ENCODE measurements at regions not wholly inside any gene's neighbourhood (a gene's known extent, or its start where the extent isn't known, plus 50 kb on each side); places are given as distances from the start of the nearest gene placed in this dataset.

DNA sequence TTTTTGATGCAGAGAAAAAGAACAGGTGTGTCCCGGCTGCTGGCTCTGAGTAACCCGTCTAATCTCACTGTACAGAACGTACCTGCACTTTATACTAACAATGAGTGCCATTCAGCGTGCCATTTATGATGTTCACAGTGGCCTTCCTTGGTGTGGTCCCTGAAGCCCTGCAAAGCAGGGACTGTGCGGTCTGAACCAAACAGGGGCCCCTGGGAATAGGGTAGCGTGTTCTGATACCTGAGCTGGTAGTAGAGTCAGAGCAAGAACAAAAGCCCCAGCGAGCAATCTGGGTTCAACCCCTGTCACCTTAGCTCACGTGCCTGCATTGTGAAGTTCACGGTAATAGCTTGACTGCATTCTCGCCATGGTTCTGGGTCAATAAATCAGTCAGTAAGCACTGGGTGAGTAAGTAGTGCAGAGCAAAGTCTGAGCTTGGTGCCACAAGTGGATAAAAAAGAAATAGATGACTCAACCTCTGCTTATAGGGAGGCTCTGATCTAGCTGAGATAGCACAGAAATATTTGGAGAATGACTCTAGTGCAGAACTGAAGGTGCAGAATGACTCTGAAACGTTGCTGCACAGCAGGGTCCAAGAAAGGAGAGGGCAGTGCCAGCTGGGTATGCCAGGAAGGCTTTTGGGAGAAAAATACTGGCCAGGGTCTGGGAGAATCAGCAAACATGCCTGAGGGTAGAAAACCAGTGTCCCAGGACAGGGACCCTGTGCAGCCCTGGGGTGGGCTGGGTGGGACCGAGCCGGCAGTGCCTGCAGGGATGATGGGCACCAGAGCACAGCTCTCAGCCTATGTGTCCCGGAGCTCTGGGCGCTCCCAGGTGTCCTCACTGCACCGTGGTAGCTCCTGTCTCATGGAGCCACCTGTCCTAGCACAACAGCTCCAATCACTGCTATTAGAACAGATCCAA, 125.9 kb downstream of the RHOU start:
- TF ChIP-seq, protein P1, sequence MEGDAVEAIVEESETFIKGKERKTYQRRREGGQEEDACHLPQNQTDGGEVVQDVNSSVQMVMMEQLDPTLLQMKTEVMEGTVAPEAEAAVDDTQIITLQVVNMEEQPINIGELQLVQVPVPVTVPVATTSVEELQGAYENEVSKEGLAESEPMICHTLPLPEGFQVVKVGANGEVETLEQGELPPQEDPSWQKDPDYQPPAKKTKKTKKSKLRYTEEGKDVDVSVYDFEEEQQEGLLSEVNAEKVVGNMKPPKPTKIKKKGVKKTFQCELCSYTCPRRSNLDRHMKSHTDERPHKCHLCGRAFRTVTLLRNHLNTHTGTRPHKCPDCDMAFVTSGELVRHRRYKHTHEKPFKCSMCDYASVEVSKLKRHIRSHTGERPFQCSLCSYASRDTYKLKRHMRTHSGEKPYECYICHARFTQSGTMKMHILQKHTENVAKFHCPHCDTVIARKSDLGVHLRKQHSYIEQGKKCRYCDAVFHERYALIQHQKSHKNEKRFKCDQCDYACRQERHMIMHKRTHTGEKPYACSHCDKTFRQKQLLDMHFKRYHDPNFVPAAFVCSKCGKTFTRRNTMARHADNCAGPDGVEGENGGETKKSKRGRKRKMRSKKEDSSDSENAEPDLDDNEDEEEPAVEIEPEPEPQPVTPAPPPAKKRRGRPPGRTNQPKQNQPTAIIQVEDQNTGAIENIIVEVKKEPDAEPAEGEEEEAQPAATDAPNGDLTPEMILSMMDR (IDR thresholded peaks at IDR 0.05; ENCODE audit: insufficient read depth, low read depth, low read length), result no peak
- DNase-seq (ENCODE audit: low read depth), result peak; percentile 74
- H3K4me3 ChIP-seq (ENCODE audit: low read depth, low read length), result no peak overlapping the region

DNA sequence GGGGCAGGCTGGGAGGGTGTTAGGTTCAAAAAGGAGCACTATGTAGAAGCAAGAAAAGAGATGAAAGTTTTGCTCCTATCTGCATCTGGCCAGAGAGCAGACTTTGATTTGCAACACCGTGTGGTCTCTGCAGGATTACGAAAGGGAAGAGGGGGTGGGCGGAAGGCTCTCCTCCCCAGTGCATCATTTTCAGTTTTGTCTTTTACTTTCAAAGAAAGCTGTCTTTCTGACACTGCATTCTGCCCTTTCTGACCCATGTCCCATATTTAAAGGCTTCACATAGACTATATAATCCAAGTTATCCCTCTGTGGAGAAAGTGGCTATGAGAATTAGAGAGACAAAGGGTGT, 126.5 kb downstream of the RHOU start:
- peak; percentile 47 for DNase-seq (ENCODE audit: low read depth)
- TF ChIP-seq, protein P1 (IDR thresholded peaks at IDR 0.05; ENCODE audit: insufficient read depth, low read depth, low read length), result no peak
- H3K4me3 ChIP-seq (ENCODE audit: low read depth, low read length), result no peak overlapping the region

DNA sequence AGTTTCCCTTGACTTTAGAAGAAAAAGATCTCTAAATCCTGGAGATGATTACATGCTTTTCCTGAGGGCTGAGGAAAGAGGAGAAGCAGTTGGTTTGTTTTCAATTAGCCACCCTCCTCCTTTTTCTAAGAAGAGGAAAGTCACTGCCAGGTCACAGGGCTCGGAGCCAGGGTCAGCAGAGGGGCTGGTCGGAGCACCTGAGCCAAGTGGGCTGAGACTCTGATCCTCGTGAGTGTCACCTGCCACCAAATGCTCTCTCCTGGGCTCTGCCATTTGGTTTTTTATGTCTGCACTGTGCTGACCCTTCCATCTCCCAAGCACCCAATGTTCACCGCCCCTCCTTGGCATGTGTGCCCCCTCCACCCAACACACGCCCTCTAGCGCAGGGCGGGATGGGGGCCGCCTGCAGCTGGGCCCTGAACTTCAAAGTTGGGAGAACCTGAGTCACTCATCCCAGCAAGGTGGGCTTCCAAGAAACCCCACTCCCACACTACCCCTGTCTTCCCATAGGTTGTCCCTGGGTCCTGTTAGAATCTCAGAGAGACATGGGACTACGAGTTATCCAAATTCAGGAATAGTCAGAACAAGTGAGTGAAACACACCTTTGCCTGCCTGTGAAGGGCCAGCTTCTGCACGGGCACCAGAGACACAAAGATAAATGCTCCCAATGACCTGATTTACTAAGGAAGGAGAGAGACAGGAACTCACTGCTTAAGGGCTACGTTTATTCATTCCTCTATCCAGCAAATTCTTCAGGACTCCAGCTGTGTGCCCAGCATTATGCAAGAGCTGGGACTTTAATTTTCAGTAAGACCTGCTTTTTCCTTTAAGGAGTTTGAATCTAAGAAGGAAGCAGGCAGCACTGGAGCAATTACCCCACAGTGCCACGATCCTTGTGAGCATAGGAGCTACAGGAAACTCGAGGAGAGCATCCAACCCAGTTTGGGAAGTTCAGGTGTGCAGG, 127.5 kb downstream of the RHOU start:
- TF ChIP-seq, protein P1 (IDR thresholded peaks at IDR 0.05; ENCODE audit: insufficient read depth, low read depth, low read length), result no peak
- DNase-seq (ENCODE audit: low read depth), result peak; percentile 68
- H3K4me3 ChIP-seq (ENCODE audit: low read depth, low read length), result no peak overlapping the region

DNA sequence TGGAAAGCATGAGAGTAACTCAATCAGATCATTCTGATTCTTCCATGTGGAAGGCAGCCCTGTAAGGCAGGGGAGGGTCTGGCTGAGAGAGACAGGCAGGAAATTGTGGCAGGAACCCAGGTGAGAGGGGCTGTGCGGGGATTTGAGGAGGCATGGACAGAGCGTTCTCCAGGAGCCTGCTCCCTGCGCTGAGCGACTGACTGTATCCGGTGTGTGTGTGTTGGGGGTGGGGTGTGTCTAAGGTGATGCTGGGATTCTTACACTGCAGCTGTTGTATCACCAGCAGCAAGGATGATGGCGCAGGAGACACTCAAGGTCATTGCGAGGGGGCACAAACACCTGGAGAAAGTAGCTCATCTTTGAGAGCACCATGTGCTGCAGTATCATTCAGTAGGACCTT, 128.5 kb downstream of the RHOU start:
- no peak overlapping the region for H3K4me3 ChIP-seq (ENCODE audit: low read depth, low read length)
- TF ChIP-seq, protein P1 (IDR thresholded peaks at IDR 0.05; ENCODE audit: insufficient read depth, low read depth, low read length), result no peak
- no peak for DNase-seq (ENCODE audit: low read depth)

DNA sequence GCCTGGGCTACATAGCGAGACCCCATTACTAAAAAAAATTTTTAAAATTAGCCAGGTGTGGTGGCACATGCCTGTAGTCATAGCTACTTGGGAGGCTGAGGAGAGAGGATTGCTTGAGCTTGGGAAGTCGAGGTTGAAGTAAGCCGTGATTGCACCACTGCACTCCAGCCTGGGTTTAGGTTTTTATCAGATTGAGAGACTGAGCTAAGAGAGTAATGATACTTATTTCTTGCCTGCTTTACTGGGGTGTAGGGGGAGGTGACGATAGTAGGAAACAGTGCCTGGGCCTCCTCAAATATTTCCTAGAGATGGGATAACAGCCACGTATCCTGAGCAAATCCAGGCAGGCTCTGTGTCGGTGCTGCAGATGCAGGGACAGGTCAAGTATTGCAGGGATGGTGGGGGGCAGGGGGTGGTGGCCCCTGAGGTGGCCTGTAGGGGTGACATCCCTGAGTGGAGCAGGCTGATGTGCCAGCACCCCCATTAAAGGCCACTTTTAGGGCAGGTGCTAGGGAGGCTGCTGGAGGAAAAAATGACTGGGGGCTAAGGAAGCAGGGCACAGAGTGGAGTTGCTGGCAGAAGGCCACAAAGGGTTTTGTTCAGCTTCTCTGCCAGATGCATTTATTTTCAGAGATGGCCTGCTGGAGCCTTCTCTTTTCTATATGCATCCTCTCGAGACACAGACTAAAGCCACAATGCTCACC, 130.5 kb downstream of the RHOU start:
- TF ChIP-seq, protein P1 (IDR thresholded peaks at IDR 0.05; ENCODE audit: insufficient read depth, low read depth, low read length), result no peak
- DNase-seq (ENCODE audit: low read depth), result peak; percentile 53
- no peak overlapping the region for H3K4me3 ChIP-seq (ENCODE audit: low read depth, low read length)

DNA sequence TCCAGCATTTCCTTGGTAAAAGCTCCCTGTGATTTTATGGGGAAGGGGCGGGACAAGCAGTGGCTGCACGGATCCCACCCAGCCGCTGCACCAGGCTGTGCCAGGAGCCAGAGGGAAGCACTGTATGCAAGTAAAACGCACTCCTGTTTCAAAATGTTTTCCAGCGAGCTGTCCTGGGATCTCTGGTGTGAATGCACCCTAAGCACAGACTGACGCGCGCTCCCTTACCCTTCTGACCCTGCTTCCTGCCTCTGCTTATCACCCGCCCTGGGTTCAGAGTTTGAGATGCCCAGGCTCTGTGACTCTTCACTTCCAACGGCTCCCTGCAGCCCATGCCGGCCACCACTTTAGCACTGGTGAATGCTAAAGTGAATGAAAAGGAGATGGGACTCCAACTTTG, 131.2 kb downstream of the RHOU start:
- H3K4me3 ChIP-seq (ENCODE audit: low read depth, low read length), result no peak overlapping the region
- TF ChIP-seq, protein P1 (IDR thresholded peaks at IDR 0.05; ENCODE audit: insufficient read depth, low read depth, low read length), result peak; percentile 13
- peak; percentile 95 for DNase-seq (ENCODE audit: low read depth)
